NCI-H146 treated with DMSO at 0.1 percent for 48 hours (cell line): ENCODE measurements at regions not wholly inside any gene's neighbourhood (a gene's known extent, or its start where the extent isn't known, plus 50 kb on each side); places are given as distances from the start of the nearest gene placed in this dataset.

Source experiments
- DNase-seq: peaks from one replicate; lab custom pipeline; 2025; ENCODE audit not compliant: unreplicated experiment; lab: John Stamatoyannopoulos, UW

- no peak for DNase-seq
These were observed 1033.5 kb downstream of the SLITRK1 start for GRCh38 chr13:82848766-82849165.

- no peak for DNase-seq
These were observed 1034.7 kb downstream of the SLITRK1 start for GRCh38 chr13:82847595-82847994.

- no peak for DNase-seq
These were observed 1048.4 kb downstream of the SLITRK1 start for GRCh38 chr13:82833923-82834322.

GRCh38 chr13:82829040-82829439, 1053.2 kb downstream of the SLITRK1 start:
- DNase-seq = no peak

GRCh38 chr13:82827724-82828123, 1054.5 kb downstream of the SLITRK1 start:
- no peak for DNase-seq

GRCh38 chr13:82822935-82823334, 1059.3 kb downstream of the SLITRK1 start:
- DNase-seq = no peak

- DNase-seq = no peak
These were observed 1065.1 kb downstream of the SLITRK1 start for GRCh38 chr13:82817133-82817532.

GRCh38 chr13:82815791-82816190, 1066.5 kb downstream of the SLITRK1 start:
- DNase-seq = no peak

- no peak for DNase-seq
These were observed 1078.9 kb downstream of the SLITRK1 start for GRCh38 chr13:82803341-82803740.

GRCh38 chr13:82802528-82802927, 1079.7 kb downstream of the SLITRK1 start:
- DNase-seq = no peak

GRCh38 chr13:82800391-82800790, 1081.9 kb downstream of the SLITRK1 start:
- DNase-seq = no peak

- no peak for DNase-seq
These were observed 1084.4 kb downstream of the SLITRK1 start for GRCh38 chr13:82797876-82798275.

GRCh38 chr13:82791035-82791434, 1091.2 kb downstream of the SLITRK1 start:
- no peak for DNase-seq

- no peak for DNase-seq
These were observed 1109.5 kb downstream of the SLITRK1 start for GRCh38 chr13:82772816-82773215.

GRCh38 chr13:82766732-82767321, 1115.4 kb downstream of the SLITRK1 start:
- DNase-seq = no peak

- no peak for DNase-seq
These were observed 1124.2 kb downstream of the SLITRK1 start for GRCh38 chr13:82758044-82758443.

- no peak for DNase-seq
These were observed 1131.1 kb downstream of the SLITRK1 start for GRCh38 chr13:82751206-82751605.

- DNase-seq = no peak
These were observed 1132.7 kb downstream of the SLITRK1 start for GRCh38 chr13:82749551-82749950.

GRCh38 chr13:82747958-82748357, 1134.3 kb downstream of the SLITRK1 start:
- no peak for DNase-seq

GRCh38 chr13:82747291-82747690, 1135.0 kb downstream of the SLITRK1 start:
- no peak for DNase-seq

GRCh38 chr13:82740442-82740841, 1141.8 kb downstream of the SLITRK1 start:
- no peak for DNase-seq

- DNase-seq = no peak
These were observed 1142.4 kb downstream of the SLITRK1 start for GRCh38 chr13:82739881-82740280.

- no peak for DNase-seq
These were observed 1152.9 kb downstream of the SLITRK1 start for GRCh38 chr13:82729401-82729800.
